GM12865 (cell line): ENCODE measurements at regions not wholly inside any gene's neighbourhood (a gene's known extent, or its start where the extent isn't known, plus 50 kb on each side); places are given as distances from the start of the nearest gene placed in this dataset.
"Not testable (repeated sequence)": the region's sequence is repeated elsewhere in the genome, so short reads cannot be mapped to it uniquely, and the experiment has no call there.

ENCODE experiments used
- DNase-seq: peaks from one replicate; pipeline ENCODE4 v3.0.0; 2010; ENCODE audit warnings: low read depth
- H3K4me3 ChIP-seq: 2 replicates; pipeline ENCODE4 v1.5.1; 2011; ENCODE audit warnings: mild to moderate bottlenecking, low read depth, low read length, control low read depth
- TF ChIP-seq, protein P1 (sequence below): IDR thresholded peaks from 2 replicates; pipeline ENCODE4 v1.5.1; 2011; ENCODE audit warnings: low read length, control low read depth, low read depth, inconsistent platforms; ENCODE audit not compliant: insufficient read depth; ENCODE audit errors: missing control alignments

DNA sequence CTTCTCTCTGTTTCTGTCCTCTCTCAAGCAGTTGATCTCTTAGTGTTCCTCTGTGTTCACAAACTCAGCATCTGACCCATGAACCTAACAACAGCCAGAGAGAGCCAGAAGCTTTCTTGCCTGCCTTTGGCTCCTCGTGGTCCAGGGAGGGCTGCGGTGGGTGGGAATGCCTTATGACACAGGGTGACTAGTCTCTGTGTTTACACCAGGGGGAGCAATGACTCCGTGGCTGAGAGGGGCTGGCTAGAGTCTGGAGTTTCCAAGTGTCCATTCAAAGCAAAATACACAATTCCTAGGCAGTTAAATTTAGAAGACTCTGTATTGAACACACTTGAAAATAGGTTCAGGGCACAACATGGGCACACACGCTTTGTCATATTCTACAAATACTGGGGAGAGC, 370.0 kb upstream of the FRG2C start:
- peak; percentile 8 for DNase-seq
- no peak overlapping the region for H3K4me3 ChIP-seq
- TF ChIP-seq, protein P1, sequence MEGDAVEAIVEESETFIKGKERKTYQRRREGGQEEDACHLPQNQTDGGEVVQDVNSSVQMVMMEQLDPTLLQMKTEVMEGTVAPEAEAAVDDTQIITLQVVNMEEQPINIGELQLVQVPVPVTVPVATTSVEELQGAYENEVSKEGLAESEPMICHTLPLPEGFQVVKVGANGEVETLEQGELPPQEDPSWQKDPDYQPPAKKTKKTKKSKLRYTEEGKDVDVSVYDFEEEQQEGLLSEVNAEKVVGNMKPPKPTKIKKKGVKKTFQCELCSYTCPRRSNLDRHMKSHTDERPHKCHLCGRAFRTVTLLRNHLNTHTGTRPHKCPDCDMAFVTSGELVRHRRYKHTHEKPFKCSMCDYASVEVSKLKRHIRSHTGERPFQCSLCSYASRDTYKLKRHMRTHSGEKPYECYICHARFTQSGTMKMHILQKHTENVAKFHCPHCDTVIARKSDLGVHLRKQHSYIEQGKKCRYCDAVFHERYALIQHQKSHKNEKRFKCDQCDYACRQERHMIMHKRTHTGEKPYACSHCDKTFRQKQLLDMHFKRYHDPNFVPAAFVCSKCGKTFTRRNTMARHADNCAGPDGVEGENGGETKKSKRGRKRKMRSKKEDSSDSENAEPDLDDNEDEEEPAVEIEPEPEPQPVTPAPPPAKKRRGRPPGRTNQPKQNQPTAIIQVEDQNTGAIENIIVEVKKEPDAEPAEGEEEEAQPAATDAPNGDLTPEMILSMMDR, result peak; percentile 61

DNA sequence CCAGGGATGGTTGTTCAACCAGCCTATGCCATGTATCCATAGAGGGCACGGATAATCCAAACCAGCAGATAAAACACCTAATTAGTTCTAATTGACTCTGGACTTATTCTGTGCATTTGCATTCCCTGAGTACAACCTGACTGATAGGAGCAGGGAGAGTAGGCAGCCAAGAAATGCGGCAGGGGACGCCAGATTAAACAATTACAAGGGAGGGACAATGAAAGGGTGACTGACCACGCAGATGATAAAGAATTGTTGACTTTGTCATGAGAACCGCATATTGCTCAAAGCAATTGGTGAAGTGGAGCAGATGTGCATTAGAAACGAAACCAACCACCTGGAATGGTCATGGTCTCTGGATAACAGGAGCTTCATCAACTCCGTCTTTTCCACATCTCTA, 369.1 kb upstream of the FRG2C start:
- H3K4me3 ChIP-seq, result no peak overlapping the region
- TF ChIP-seq, protein P1, result no peak
- DNase-seq, result no peak

DNA sequence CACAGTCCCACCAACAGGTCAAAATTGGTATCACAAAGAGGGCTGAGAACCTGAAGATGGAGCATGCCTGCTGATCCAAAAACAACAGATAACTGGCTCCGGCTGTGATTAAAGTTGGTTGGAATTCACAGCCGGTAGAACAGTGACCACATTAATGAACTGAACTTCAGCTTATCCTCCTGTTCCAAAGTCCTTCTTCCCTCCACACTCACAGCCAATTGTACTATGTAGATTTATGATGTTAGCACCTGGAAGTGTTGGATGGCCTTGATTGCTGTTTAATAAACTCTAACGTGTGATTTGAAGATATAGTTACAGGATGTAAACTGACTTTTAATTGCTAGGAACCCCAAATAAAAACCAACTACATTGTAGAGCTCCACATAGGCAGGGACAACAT, 367.3 kb upstream of the FRG2C start:
- TF ChIP-seq, protein P1, result no peak
- H3K4me3 ChIP-seq, result no peak overlapping the region
- no peak for DNase-seq

GRCh38 chr3:75300606-75301005, 363.5 kb upstream of the FRG2C start:
- no peak overlapping the region for H3K4me3 ChIP-seq
- no peak for DNase-seq

GRCh38 chr3:75301050-75301449, 363.1 kb upstream of the FRG2C start:
- DNase-seq, H3K4me3 ChIP-seq: not testable (repeated sequence)

More at GRCh38 chr3:75300606-75301005, 363.5 kb upstream of the FRG2C start:
- TF ChIP-seq, protein P1, result no peak

GRCh38 chr3:75303741-75304140, 360.4 kb upstream of the FRG2C start:
- DNase-seq, result no peak
- no peak overlapping the region for H3K4me3 ChIP-seq
- TF ChIP-seq, protein P1, result no peak

DNA sequence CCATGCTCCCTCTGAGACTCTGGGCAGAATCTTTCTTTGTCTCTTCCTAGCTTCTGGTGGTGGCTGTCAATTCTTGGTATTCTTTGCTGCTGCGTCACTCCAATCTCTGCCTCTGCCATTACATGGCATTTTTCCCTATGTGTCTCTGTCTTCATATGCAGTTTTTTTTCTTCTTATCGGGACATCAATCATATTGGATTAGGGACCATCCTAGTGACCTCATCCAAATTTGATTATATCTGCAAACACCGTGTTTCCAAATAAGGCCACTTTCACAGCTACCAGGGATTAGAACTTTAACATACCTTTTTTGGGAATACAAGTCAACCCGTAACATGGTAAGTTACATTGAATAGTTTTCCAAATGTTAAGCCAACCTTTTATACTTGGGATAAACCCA, 358.2 kb upstream of the FRG2C start:
- H3K4me3 ChIP-seq, result no peak overlapping the region
- TF ChIP-seq, protein P1, result no peak

DNA sequence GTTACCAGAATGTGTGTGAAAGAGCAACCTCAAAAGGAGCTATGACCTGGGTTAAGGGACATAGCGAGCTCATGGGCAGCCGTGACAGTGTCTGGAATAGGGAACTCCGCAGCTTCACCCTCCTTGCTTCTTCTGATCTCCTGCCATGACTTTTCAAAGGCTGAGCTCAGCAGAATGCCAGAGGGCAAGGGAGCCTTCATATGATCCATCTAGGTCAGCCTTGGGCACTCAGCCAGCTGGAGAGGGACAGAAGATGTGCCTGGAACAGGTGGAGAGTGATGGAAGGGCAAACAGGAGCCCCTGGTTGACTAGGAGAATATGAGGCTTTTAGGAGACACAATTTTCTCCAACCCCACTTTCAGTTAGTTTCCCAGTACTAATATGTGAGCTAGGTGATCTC, 352.8 kb upstream of the FRG2C start:
- H3K4me3 ChIP-seq, DNase-seq: not testable (repeated sequence)

More for the DNA sequence above, 358.2 kb upstream of the FRG2C start:
- no peak for DNase-seq

- not testable (repeated sequence) for DNase-seq
Measured at GRCh38 chr3:75312469-75312868, 351.7 kb upstream of the FRG2C start.

GRCh38 chr3:75319776-75320175, 344.4 kb upstream of the FRG2C start:
- not testable (repeated sequence) for H3K4me3 ChIP-seq, DNase-seq

More at GRCh38 chr3:75312469-75312868, 351.7 kb upstream of the FRG2C start:
- not testable (repeated sequence) for H3K4me3 ChIP-seq
